GM21381 (cell line): ENCODE measurements at regions not wholly inside any gene's neighbourhood (a gene's known extent, or its start where the extent isn't known, plus 50 kb on each side); places are given as distances from the start of the nearest gene placed in this dataset.
"Not testable (repeated sequence)": the region's sequence is repeated elsewhere in the genome, so short reads cannot be mapped to it uniquely, and the experiment has no call there.

ENCODE experiments used
- ATAC-seq: cut with Tn5 transposase; IDR thresholded peaks from one replicate; pipeline ENCODE4 v1.9.1; 2021; ENCODE audit warnings: mild to moderate bottlenecking, moderate library complexity; ENCODE audit not compliant: unreplicated experiment

DNA sequence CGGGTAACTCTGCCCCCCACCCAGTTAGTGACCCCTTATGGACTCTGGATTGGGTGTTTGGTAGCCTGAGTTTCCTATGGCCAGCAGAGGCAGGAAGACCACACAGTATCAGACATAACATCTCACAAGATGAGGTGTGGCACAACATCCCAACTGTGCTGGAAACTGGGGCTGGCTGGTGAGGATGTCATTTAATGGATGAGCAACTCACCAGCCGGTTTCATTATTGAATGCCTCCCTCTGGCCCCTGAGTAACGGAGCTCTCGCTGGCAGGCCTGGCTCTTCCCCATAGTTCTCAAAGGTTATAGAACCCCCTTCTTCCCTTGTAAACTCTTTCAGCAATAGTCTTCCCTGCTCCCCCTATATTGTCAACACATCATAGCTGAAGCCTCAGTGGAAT, 195.0 kb downstream of the BCL11A start:
- no peak for ATAC-seq

DNA sequence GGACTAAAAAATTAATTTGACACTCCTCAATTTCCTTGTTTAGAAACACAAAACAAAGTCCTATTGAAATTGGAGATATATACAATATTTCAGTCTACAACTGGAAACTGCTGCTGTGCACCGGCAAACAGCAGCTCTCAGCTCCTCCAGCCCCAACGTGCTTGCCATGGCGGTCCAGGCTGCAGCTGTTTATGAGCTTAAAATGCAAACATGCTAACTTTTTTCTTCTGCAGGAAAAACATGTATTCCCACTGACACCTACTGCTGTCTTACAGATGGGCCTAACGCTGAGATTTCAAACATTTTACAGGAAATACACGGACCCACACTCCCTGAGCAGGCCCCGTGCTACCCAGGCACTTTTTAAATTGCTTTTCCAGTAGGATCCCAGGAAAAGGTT, 195.5 kb downstream of the BCL11A start:
- no peak for ATAC-seq

DNA sequence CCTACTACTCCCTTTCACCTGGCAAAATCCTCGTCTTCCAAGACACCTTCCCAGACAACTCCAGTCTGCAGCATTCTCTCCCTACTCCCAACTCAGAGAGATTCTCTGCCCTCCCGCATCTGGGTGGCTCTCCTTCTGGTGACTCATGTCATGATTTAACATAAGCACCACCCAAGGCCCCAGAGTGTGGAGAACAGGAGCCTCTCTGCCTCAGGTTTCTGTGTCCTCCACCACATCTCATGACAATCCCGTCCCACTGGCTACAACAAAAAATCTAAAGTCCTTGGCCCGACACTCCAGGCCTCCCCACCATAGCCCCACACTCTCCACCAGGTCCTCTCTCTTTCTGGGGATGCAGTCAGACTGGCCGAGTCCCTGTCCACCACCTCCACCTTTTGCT, 197.1 kb downstream of the BCL11A start:
- ATAC-seq: no peak

- no peak for ATAC-seq
These were observed 197.6 kb downstream of the BCL11A start for GRCh38 chr2:60355849-60356261.

GRCh38 chr2:60354713-60355112, 198.7 kb downstream of the BCL11A start:
- ATAC-seq: no peak

GRCh38 chr2:60353863-60354262, 199.6 kb downstream of the BCL11A start:
- ATAC-seq: peak; percentile 43

GRCh38 chr2:60353406-60353800, 200.1 kb downstream of the BCL11A start:
- ATAC-seq: peak; percentile 9

DNA sequence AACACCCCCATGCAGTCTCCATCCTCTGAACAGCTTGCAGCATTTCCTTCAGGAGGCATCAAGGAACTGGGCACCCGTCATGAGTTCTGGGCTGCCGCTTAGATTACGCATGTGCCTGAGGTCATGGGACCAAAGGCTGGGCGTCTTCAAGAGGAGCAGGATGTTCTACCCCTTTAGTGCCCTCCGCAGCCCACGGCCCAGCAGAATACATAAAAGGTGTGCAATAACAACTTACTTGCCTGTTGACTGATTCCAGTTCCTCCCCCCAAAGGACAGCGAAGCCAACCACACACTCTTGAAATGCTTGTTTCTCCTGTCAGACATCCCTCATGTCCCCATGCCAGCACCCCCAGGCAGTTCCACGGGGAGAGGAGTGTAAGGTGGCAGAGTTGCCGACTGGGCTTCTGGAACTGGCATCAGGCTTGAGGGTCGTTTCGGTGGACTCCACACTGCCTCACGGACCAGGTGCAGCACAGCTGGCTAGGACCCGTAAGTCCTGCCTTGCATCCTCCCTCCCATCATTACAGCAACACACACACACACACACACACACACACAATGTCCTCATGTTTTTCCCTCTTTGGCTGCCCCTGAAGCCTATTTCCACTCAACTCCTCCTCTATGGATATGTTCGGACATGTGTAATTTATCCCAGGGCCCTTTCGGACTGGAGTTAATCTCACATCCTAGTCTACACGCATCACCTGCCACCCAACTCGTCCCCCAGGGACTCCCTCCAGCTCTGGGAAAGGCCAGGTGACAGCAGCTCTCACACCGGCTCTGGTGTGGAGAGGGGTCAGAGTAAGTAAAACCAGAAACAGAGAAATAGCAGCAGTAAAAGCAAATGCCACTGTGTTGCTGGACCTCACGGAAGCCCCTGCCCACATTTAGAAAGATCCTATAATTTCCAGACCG, 200.7 kb downstream of the BCL11A start:
- ATAC-seq: no peak

GRCh38 chr2:60351802-60352201, 201.7 kb downstream of the BCL11A start:
- ATAC-seq: no peak

DNA sequence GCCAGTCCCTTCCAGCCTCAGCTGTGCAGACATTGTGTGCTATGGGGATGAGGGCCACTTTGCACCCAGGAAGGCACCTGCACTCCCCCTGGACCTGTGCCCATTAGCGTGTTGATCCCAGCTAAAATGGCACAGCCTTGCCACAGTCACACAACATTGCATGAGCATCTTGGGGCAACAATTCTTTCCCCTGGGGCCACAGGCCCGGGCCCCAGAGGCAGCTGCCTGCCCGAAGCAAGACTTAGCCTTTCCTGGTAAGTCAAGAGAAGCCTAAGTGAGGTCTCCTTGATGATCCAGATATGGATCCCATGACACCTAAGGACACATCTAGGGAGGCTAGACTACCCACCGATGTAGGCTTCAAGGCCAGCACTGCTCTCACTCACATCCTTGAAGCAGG, 202.1 kb downstream of the BCL11A start:
- ATAC-seq: no peak

- ATAC-seq: no peak
These were observed 202.7 kb downstream of the BCL11A start for GRCh38 chr2:60350791-60351190.

GRCh38 chr2:60347781-60348180, 205.7 kb downstream of the BCL11A start:
- ATAC-seq: no peak

- ATAC-seq: not testable (repeated sequence)
These were observed 211.0 kb downstream of the BCL11A start for GRCh38 chr2:60342491-60342890.

- no peak for ATAC-seq
These were observed 212.3 kb downstream of the BCL11A start for GRCh38 chr2:60341151-60341550.

DNA sequence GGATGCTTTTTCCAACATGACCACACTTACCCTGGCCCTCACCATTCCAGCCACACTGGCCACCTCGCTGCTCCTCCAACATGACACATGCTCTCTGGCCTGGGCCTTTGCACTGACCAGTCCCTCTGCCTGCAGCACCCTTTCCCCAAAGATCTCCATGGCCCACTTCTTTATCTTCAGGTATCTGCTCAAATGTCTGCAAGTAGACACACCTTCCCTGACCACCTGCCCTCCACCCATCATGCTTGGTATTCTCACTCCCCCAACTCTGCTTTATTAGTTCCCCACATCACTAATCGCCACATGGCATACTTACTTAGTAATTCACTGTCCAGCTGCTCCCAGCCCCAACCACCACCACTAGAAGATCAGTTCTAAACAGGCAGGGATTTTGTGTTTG, 214.2 kb downstream of the BCL11A start:
- no peak for ATAC-seq

- ATAC-seq: no peak
These were observed 216.3 kb downstream of the BCL11A start for GRCh38 chr2:60337142-60337497.

DNA sequence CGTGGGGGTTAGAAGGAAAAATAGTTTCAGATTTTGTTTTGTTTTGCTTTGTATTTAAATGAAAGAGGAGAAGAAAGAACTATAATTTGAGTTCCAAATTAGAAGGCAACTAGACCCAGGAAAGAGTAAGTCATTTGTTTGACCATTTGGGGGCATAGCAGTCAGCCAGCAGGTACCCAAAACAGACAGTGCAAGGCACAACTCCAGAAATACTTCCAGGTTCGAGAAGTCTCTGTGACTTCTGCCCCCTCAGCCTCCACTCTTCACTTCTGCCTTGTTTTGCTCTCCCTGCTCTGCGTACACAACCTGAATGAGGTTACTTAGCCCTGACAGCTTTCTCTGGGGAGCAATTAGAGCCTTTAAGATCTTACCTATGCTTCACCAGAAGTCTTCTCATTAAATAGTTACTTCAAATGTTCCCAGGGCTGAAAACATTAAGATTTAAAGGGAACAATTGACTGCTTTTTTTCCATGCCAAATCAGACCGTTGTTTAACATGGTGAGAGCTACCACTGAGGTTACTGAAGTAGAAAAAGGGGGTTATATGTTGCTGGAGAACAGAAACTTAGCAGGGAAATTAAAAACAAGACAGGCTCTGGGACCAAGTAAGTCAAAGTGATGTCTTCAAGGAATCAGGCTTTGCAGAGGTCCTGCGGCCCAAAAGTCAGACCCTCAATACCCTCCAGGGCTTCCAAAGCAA, 216.9 kb downstream of the BCL11A start:
- ATAC-seq: no peak

DNA sequence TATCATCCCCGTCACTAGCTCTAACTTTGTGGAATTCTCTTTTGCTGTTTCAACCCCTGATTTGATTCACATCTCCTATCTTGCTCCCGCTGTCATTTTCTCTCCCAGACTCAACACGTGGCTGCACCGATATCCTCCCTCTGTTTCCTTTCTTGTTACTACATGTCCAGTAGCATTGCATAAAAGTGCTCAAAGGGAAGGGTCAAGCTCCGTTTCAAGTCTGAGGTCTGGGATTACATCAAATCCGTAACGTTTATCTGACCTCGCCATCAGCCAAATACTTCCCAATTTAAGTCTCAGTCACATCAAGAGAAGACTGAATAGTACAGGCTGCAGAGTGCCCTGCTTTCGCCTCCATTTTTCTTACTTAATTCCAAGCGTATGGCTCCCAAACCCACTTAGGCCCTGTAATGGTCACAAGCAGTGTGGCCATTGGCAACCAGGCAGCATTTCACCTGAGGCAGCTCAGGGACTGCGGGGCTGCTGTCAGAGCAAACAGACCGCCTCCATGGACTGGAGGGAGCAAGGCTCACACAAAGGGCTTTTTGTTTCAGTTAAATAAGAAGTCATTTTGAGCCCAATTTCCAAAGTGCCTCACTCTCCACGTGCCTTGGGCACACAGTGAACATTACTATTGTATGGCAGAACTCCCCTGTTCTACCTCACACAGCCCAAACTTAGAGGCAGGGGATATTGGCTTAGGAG, 217.8 kb downstream of the BCL11A start:
- no peak for ATAC-seq

- no peak for ATAC-seq
These were observed 218.8 kb downstream of the BCL11A start for GRCh38 chr2:60334610-60335009.

DNA sequence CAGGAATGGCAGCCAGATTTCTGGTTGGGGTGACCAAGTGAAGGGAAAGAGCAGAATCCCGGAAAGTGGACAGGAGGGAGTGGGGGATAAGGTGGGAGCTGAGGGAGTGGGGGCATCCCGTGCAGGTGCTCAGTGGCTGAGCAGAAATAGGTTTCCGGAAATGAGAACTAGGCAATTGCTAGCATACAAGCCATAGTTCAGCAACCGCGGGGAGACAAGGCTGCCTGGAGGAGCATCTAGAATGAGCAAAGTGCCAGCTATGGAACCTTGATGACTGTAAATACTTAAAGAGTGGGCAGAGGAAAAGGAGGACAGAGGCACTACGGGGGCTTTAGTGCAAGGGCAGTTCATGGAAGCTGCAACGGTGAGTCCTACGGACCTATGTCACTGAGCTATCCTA, 220.2 kb downstream of the BCL11A start:
- no peak for ATAC-seq

DNA sequence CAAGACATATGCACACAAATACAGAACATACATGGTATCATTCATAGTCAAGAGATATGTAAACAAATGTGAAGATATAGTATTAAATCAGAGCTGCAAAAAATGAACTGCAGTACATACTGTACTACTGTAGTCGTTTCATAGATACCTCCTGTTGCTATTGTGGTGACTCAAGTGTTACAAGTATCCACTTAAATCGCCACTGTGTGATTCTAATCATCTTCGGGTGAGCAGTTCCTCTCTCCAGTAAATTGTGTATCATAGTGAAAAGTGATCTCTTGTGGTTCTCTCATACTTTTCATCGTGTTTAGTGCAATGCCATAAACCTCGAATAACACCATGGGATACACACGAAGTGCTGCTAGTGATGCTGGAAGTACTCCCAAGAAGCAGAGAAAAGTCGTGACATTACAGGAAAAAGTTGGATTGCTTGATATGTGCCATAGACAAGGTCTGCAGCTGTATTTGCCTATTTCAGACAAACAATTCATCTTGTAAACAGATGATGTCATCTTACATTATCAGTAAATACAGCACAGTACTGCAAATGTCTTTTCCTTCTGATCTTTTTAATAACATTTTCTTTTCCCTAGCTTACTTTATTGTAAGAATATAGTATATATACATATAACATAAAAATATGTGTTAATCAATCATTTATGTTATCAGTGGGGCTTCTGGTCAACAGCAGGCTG, 222.2 kb downstream of the BCL11A start:
- no peak for ATAC-seq
